Keratinocyte (primary cell): ENCODE measurements at regions not wholly inside any gene's neighbourhood (a gene's known extent, or its start where the extent isn't known, plus 50 kb on each side); places are given as distances from the start of the nearest gene placed in this dataset.

Experiments used
- DNase-seq: peaks from one replicate; pipeline ENCODE4 v3.0.0-alpha.2; 2011; ENCODE audit warnings: low read depth, missing footprints, low spot score
- FAIRE-seq: peaks from 2 replicates; lab custom pipeline; 2011; peaks lifted over from hg19 to GRCh38; lab: Jason Lieb, UNC
- H2AFZ ChIP-seq: 2 replicates; pipeline ENCODE4 v1.6.0; 2012; ENCODE audit warnings: low read length, control low read depth, inconsistent platforms; ENCODE audit not compliant: control insufficient read depth
- H3K27ac ChIP-seq: 2 replicates; pipeline ENCODE4 v1.5.1; 2011; ENCODE audit warnings: low read length; ENCODE audit not compliant: control insufficient read depth, insufficient read depth
- H3K27me3 ChIP-seq: 3 replicates; pipeline ENCODE4 v1.6.0; 2011; ENCODE audit warnings: low read length; ENCODE audit not compliant: control insufficient read depth, insufficient read depth; ENCODE audit errors: extremely low read depth
- H3K36me3 ChIP-seq, 2 experiments: 2 replicates in 1 of 2; 3 replicates in 1 of 2; pipeline ENCODE4 v1.5.1; 2011; ENCODE audit warnings: low read length in 2 of 2, mild to moderate bottlenecking in 1 of 2; ENCODE audit not compliant: control insufficient read depth in 2 of 2, insufficient read depth in 2 of 2; ENCODE audit errors: extremely low read depth in 1 of 2
- H3K4me1 ChIP-seq: 3 replicates; pipeline ENCODE4 v1.5.1; 2011; ENCODE audit warnings: low read length; ENCODE audit not compliant: control insufficient read depth, insufficient read depth; ENCODE audit errors: extremely low read depth
- H3K4me2 ChIP-seq: 3 replicates; pipeline ENCODE4 v1.6.0; 2011; ENCODE audit warnings: low read depth, low read length; ENCODE audit not compliant: control insufficient read depth, insufficient read depth; ENCODE audit errors: extremely low read depth
- H3K4me3 ChIP-seq, 3 experiments: fragments of 200-600 bp in 1 of 3; sonication (generic) in 1 of 3; 2 replicates in 2 of 3; 3 replicates in 1 of 3; pipeline ENCODE4 v1.5.1; 2011 to 2016; ENCODE audit warnings: low read length in 3 of 3, mild to moderate bottlenecking in 3 of 3, control low read depth in 2 of 3, inconsistent platforms in 1 of 3, low read depth in 1 of 3, mixed read lengths in 1 of 3, mixed run types in 1 of 3, moderate library complexity in 1 of 3; ENCODE audit not compliant: control insufficient read depth in 2 of 3, insufficient read depth in 2 of 3; ENCODE audit errors: extremely low read depth in 1 of 3
- H3K79me2 ChIP-seq: 2 replicates; pipeline ENCODE4 v1.6.0; 2012; ENCODE audit warnings: low read length; ENCODE audit not compliant: control insufficient read depth, insufficient read depth
- H3K9ac ChIP-seq: 3 replicates; pipeline ENCODE4 v1.6.0; 2011; ENCODE audit warnings: low read length; ENCODE audit not compliant: control insufficient read depth, insufficient read depth; ENCODE audit errors: extremely low read depth
- H3K9me1 ChIP-seq: 3 replicates; pipeline ENCODE4 v1.6.0; 2011; ENCODE audit warnings: low read length; ENCODE audit not compliant: control insufficient read depth, insufficient read depth; ENCODE audit errors: extremely low read depth
- H3K9me3 ChIP-seq: 2 replicates; pipeline ENCODE4 v1.5.1; 2012; ENCODE audit warnings: low read depth, low read length; ENCODE audit not compliant: control insufficient read depth
- H4K20me1 ChIP-seq: 3 replicates; pipeline ENCODE4 v1.6.0; 2011; ENCODE audit warnings: low read length; ENCODE audit not compliant: control insufficient read depth, insufficient read depth; ENCODE audit errors: extremely low read depth
- CTCF ChIP-seq, 3 experiments: IDR thresholded peaks in 1 of 3; conservative IDR thresholded peaks in 1 of 3; optimal IDR thresholded peaks in 1 of 3; 2 replicates in 2 of 3; 3 replicates in 1 of 3; pipeline versions ENCODE3 to v1.5.1; 2011; ENCODE audit warnings: low read length in 3 of 3, mild to moderate bottlenecking in 3 of 3, moderate library complexity in 2 of 3, control low read depth in 1 of 3, inconsistent platforms in 1 of 3; ENCODE audit not compliant: insufficient read depth in 2 of 3; ENCODE audit errors: extremely low read depth in 1 of 3
- EZH2 ChIP-seq: IDR thresholded peaks from one replicate; pipeline ENCODE4 v1.6.1; 2012; ENCODE audit warnings: inconsistent platforms, mild to moderate bottlenecking, low read length, moderate library complexity
- dilution Hi-C: fragments of 300-500 bp; cut with MboI; formaldehyde crosslinking; loops from one replicate; pipeline ENCODE4 v1.7.0; 2020; ENCODE audit warnings: low sequenced_read_pairs; ENCODE audit not compliant: extremely low pct_ligation_motif_present

GRCh38 chr7:68065581-68065980 lies 1068.9 kb downstream of the TYW1 start:
- Histone ChIP-seq H3K27me3 (no peaks in the 10 kb centered on the region), H3K4me2 (no peak overlapping the region), H2AFZ (no peak overlapping the region), H3K9ac (no peak overlapping the region), H3K36me3 (no peaks in the 10 kb centered on the region), H4K20me1 (no peaks in the 10 kb centered on the region), H3K9me1 (no peaks in the 10 kb centered on the region), H3K27ac (no peak overlapping the region), H3K4me1 (no peaks in the 10 kb centered on the region), H3K9me3 (no peaks in the 10 kb centered on the region), H3K79me2 (no peaks in the 10 kb centered on the region), H3K4me3 (no peak overlapping the region)
- DNase-seq (no peak), FAIRE-seq (no peak)
- dilution Hi-C loops: no loop called here
- no peak for TF ChIP-seq CTCF (optimal IDR thresholded peaks at IDR 0.05 in 1 of 3, IDR thresholded peaks at IDR 0.05 in 1 of 3, conservative IDR thresholded peaks at IDR 0.05 in 1 of 3; ENCODE audit: extremely low read depth in 1 of 3, insufficient read depth in 2 of 3, low read length in 3 of 3)
- TF ChIP-seq EZH2: no peak

GRCh38 chr7:68067845-68068244 lies 1071.2 kb downstream of the TYW1 start:
- H4K20me1 ChIP-seq: no peaks in the 10 kb centered on the region

More at GRCh38 chr7:68067845-68068244, 1071.2 kb downstream of the TYW1 start:
- Histone ChIP-seq H3K4me1 (no peaks in the 10 kb centered on the region), H3K9ac (no peak overlapping the region), H3K27me3 (no peaks in the 10 kb centered on the region), H3K9me3 (no peaks in the 10 kb centered on the region), H3K9me1 (no peaks in the 10 kb centered on the region), H3K4me2 (no peak overlapping the region), H3K4me3 (no peak overlapping the region), H3K36me3 (no peaks in the 10 kb centered on the region), H3K27ac (no peak overlapping the region), H3K79me2 (no peaks in the 10 kb centered on the region), H2AFZ (no peak overlapping the region)
- dilution Hi-C loops: no loop called here
- TF ChIP-seq CTCF (optimal IDR thresholded peaks at IDR 0.05 in 1 of 3, IDR thresholded peaks at IDR 0.05 in 1 of 3, conservative IDR thresholded peaks at IDR 0.05 in 1 of 3; ENCODE audit: extremely low read depth in 1 of 3, insufficient read depth in 2 of 3, low read length in 3 of 3) (no peak), EZH2 (no peak)
- FAIRE-seq (no peak), DNase-seq (no peak)
